IMR-90 (cell line): ENCODE measurements at regions not wholly inside any gene's neighbourhood (a gene's known extent, or its start where the extent isn't known, plus 50 kb on each side); places are given as distances from the start of the nearest gene placed in this dataset.

Experiments
- BHLHE40 ChIP-seq: fragments of 150-350 bp; IDR thresholded peaks from 2 replicates; pipeline ENCODE4 v1.6.1; 2016; ENCODE audit warnings: mild to moderate bottlenecking, low read depth, low read length
- CEBPB ChIP-seq: IDR thresholded peaks from 2 replicates; pipeline ENCODE4 v1.6.1; 2012; ENCODE audit warnings: low read depth, low read length, improper control_type of control experiment
- CTCF ChIP-seq: conservative IDR thresholded peaks from 2 replicates; pipeline ENCODE4 v1.5.1; 2012; ENCODE audit warnings: mild to moderate bottlenecking, low read depth, low read length, improper control_type of control experiment
- MAZ ChIP-seq: IDR thresholded peaks from 2 replicates; pipeline ENCODE4 v1.6.1; 2012; ENCODE audit warnings: low read depth, mild to moderate bottlenecking, low read length, improper control_type of control experiment, moderate library complexity, borderline replicate concordance
- MXI1 ChIP-seq: IDR thresholded peaks from 2 replicates; pipeline ENCODE4 v1.6.1; 2012; ENCODE audit warnings: low read depth, mild to moderate bottlenecking, low read length, moderate library complexity, borderline replicate concordance
- POLR2A ChIP-seq: IDR thresholded peaks from 2 replicates; pipeline ENCODE4 v1.6.1; 2012; ENCODE audit warnings: mild to moderate bottlenecking, low read depth, low read length
- RAD21 ChIP-seq: IDR thresholded peaks from 2 replicates; pipeline ENCODE4 v1.6.1; 2012; ENCODE audit warnings: low read length, improper control_type of control experiment
- RCOR1 ChIP-seq: IDR thresholded peaks from 2 replicates; pipeline ENCODE4 v1.6.1; 2012; ENCODE audit warnings: mild to moderate bottlenecking, low read length, improper control_type of control experiment; ENCODE audit not compliant: insufficient replicate concordance
- SMC3 ChIP-seq: fragments of 150-350 bp; IDR thresholded peaks from 2 replicates; pipeline ENCODE4 v1.6.1; 2016; ENCODE audit warnings: low read depth, mild to moderate bottlenecking, antibody characterized with exemption, low read length, moderate library complexity
- USF2 ChIP-seq: fragments of 150-350 bp; IDR thresholded peaks from 2 replicates; pipeline ENCODE4 v1.6.1; 2017; ENCODE audit warnings: mild to moderate bottlenecking, antibody characterized with exemption, low read length, low read depth

DNA sequence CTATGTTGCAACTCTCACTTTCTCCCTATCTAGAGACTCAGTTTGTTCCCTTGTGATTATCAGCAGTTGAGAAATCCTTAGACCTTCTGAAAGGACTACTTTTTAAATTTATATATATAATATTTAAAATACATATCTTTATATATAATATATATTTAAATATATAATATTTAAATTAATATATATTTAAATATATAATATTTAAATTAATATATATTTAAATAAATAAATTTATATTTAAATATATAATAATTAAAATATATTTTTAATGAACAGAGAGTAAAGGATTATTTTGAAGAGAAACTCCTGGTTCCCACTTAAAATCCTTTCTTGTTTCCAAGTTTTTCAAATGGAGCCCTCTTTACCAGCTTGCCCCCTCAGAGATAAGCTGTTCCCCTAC lies 83.7 kb upstream of the TRIM77 start:
- no peak for TF ChIP-seq CTCF
- no peak for TF ChIP-seq POLR2A
- TF ChIP-seq USF2: no peak
- no peak for TF ChIP-seq MXI1
- TF ChIP-seq MAZ: no peak
- no peak for TF ChIP-seq CEBPB
- no peak for TF ChIP-seq SMC3
- TF ChIP-seq BHLHE40: no peak
- TF ChIP-seq RAD21: no peak
- TF ChIP-seq RCOR1: no peak
